ENCODE measurements at regions not wholly inside any gene's neighbourhood (a gene's known extent, or its start where the extent isn't known, plus 50 kb on each side); places are given as distances from the start of the nearest gene placed in this dataset.
"Not testable (repeated sequence)": the region's sequence is repeated elsewhere in the genome, so short reads cannot be mapped to it uniquely, and the experiment has no call there.

- H3K4me3 ChIP-seq (ENCODE audit: low read depth, low read length) = no peak overlapping the region
- no peak for DNase-seq (ENCODE audit: low read depth)
Observed at GRCh38 chr11:70895366-70895670, 357.1 kb downstream of the SHANK2 start.

GRCh38 chr11:70897429-70897828 lies 354.9 kb downstream of the SHANK2 start:
- no peak for DNase-seq (ENCODE audit: low read depth)
- H3K4me3 ChIP-seq (ENCODE audit: low read depth, low read length) = no peak overlapping the region

- DNase-seq (ENCODE audit: low read depth) = no peak
- H3K4me3 ChIP-seq (ENCODE audit: low read depth, low read length) = no peak overlapping the region
Observed at GRCh38 chr11:70899616-70900015, 352.8 kb downstream of the SHANK2 start.

- DNase-seq (ENCODE audit: low read depth) = no peak
- no peak overlapping the region for H3K4me3 ChIP-seq (ENCODE audit: low read depth, low read length)
Observed at GRCh38 chr11:70900540-70900939, 351.8 kb downstream of the SHANK2 start.

- DNase-seq (ENCODE audit: low read depth) = no peak
Observed at GRCh38 chr11:70901951-70902521, 350.3 kb downstream of the SHANK2 start.

GRCh38 chr11:70903229-70903628 lies 349.1 kb downstream of the SHANK2 start:
- not testable (repeated sequence) for H3K4me3 ChIP-seq (ENCODE audit: low read depth, low read length); DNase-seq (ENCODE audit: low read depth)

More at GRCh38 chr11:70901951-70902521, 350.3 kb downstream of the SHANK2 start:
- no peak overlapping the region for H3K4me3 ChIP-seq (ENCODE audit: low read depth, low read length)

GRCh38 chr11:70906101-70906500 lies 346.3 kb downstream of the SHANK2 start:
- no peak for DNase-seq (ENCODE audit: low read depth)
- no peak overlapping the region for H3K4me3 ChIP-seq (ENCODE audit: low read depth, low read length)

- DNase-seq (ENCODE audit: low read depth) = no peak
- H3K4me3 ChIP-seq (ENCODE audit: low read depth, low read length) = no peak overlapping the region
Observed at GRCh38 chr11:70908223-70908622, 344.2 kb downstream of the SHANK2 start.

GRCh38 chr11:70910835-70911234 lies 341.5 kb downstream of the SHANK2 start:
- no peak overlapping the region for H3K4me3 ChIP-seq (ENCODE audit: low read depth, low read length)
- no peak for DNase-seq (ENCODE audit: low read depth)

- DNase-seq (ENCODE audit: low read depth) = no peak
- no peak overlapping the region for H3K4me3 ChIP-seq (ENCODE audit: low read depth, low read length)
Observed at GRCh38 chr11:70912226-70912840, 340.0 kb downstream of the SHANK2 start.

- no peak overlapping the region for H3K4me3 ChIP-seq (ENCODE audit: low read depth, low read length)
- DNase-seq (ENCODE audit: low read depth) = no peak
Observed at GRCh38 chr11:70913715-70914231, 338.6 kb downstream of the SHANK2 start.

- no peak overlapping the region for H3K4me3 ChIP-seq (ENCODE audit: low read depth, low read length)
- no peak for DNase-seq (ENCODE audit: low read depth)
Observed at GRCh38 chr11:70914496-70914895, 337.9 kb downstream of the SHANK2 start.

- H3K4me3 ChIP-seq (ENCODE audit: low read depth, low read length) = no peak overlapping the region
- no peak for DNase-seq (ENCODE audit: low read depth)
Observed at GRCh38 chr11:70915158-70915985, 337.0 kb downstream of the SHANK2 start.

- no peak overlapping the region for H3K4me3 ChIP-seq (ENCODE audit: low read depth, low read length)
- DNase-seq (ENCODE audit: low read depth) = no peak
Observed at GRCh38 chr11:70916351-70916750, 336.0 kb downstream of the SHANK2 start.

- no peak for DNase-seq (ENCODE audit: low read depth)
- no peak overlapping the region for H3K4me3 ChIP-seq (ENCODE audit: low read depth, low read length)
Observed at GRCh38 chr11:70918242-70918641, 334.1 kb downstream of the SHANK2 start.

GRCh38 chr11:70921804-70922203 lies 330.6 kb downstream of the SHANK2 start:
- no peak for DNase-seq (ENCODE audit: low read depth)
- no peak overlapping the region for H3K4me3 ChIP-seq (ENCODE audit: low read depth, low read length)

GRCh38 chr11:70924108-70924507 lies 328.3 kb downstream of the SHANK2 start:
- no peak for DNase-seq (ENCODE audit: low read depth)
- no peak overlapping the region for H3K4me3 ChIP-seq (ENCODE audit: low read depth, low read length)

GRCh38 chr11:70925238-70925637 lies 327.1 kb downstream of the SHANK2 start:
- no peak overlapping the region for H3K4me3 ChIP-seq (ENCODE audit: low read depth, low read length)
- no peak for DNase-seq (ENCODE audit: low read depth)

GRCh38 chr11:70926543-70927201 lies 325.7 kb downstream of the SHANK2 start:
- no peak overlapping the region for H3K4me3 ChIP-seq (ENCODE audit: low read depth, low read length)
- no peak for DNase-seq (ENCODE audit: low read depth)
